GM12865 (cell line): ENCODE measurements at regions not wholly inside any gene's neighbourhood (a gene's known extent, or its start where the extent isn't known, plus 50 kb on each side); places are given as distances from the start of the nearest gene placed in this dataset.

Experiments used
- DNase-seq: peaks from one replicate; pipeline ENCODE4 v3.0.0; 2010; ENCODE audit warnings: low read depth
- H3K4me3 ChIP-seq: 2 replicates; pipeline ENCODE4 v1.5.1; 2011; ENCODE audit warnings: mild to moderate bottlenecking, low read depth, low read length, control low read depth
- CTCF ChIP-seq: IDR thresholded peaks from 2 replicates; pipeline ENCODE4 v1.5.1; 2011; ENCODE audit warnings: low read length, control low read depth, low read depth, inconsistent platforms; ENCODE audit not compliant: insufficient read depth; ENCODE audit errors: missing control alignments

- no peak for DNase-seq
- no peak for TF ChIP-seq CTCF
- H3K4me3 ChIP-seq = no peak overlapping the region
Measured at GRCh38 chr12:74454109-74454508, 83.5 kb upstream of the ATXN7L3B start.

DNA sequence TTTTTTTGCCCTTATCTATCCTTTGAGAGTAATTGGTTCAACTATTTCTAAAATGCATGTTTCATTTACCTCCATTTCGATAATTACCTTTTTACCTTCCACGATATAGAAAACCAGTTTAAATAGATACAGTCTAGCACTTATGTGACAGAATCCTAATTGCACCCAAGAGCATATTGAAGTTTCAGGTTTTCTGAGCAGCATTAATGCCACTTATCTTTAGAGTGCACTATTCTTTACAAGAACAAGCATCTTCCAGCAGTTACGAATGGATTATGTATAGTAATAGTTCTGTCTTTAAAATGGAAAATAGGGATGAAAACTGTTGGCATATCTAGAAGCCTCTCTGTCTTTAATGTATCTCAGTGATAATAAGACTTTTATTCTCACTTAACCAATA lies 82.2 kb upstream of the ATXN7L3B start:
- no peak for TF ChIP-seq CTCF

GRCh38 chr12:74456431-74456830 lies 81.2 kb upstream of the ATXN7L3B start:
- no peak for TF ChIP-seq CTCF
- H3K4me3 ChIP-seq = no peak overlapping the region
- no peak for DNase-seq

More for the DNA sequence above, 82.2 kb upstream of the ATXN7L3B start:
- no peak for DNase-seq
- no peak overlapping the region for H3K4me3 ChIP-seq

DNA sequence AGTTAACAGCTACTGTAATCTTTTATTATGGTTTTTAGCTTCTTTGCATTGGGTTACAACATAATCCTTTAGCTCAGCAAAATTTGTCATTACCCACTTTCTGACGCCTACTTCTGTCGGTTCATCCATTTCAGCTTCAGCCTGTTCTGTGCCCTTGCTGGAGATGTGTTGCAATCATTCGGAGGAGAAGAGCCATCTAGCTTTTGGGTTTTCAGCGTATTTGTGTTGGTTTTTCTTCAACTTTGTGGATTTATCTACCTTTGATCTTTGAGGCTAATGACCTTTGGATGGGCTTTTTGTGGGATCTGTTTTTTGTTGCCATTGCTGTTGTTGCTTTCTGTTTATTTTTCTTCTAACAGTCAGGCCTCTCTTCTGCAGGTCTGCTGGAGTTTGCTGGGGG lies 69.2 kb upstream of the ATXN7L3B start:
- DNase-seq = no peak
- TF ChIP-seq CTCF = no peak
- no peak overlapping the region for H3K4me3 ChIP-seq

- no peak overlapping the region for H3K4me3 ChIP-seq
- DNase-seq = no peak
- TF ChIP-seq CTCF = no peak
Measured at GRCh38 chr12:74476234-74476633, 61.4 kb upstream of the ATXN7L3B start.

DNA sequence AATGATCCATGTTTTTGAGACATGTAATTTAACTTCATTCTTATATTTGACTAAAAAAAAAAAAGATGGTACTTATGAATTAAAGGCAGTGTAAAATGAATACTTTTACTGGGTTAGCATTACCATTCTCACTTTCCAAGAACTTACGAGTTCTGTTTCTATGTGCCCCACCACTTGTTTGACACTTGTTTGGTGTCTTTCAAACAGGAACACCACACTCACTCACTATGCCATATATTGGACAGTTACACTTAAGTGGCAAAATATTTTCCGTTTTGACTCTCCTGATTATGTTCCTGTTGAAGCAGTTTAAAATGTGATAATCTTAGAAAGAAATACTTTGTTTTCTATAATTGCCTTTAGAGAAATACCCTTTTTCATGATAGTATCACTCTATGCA lies 56.6 kb upstream of the ATXN7L3B start:
- no peak for TF ChIP-seq CTCF
- DNase-seq = no peak
- H3K4me3 ChIP-seq = no peak overlapping the region

- DNase-seq = no peak
- TF ChIP-seq CTCF = no peak
- no peak overlapping the region for H3K4me3 ChIP-seq
Measured at GRCh38 chr12:74482115-74482514, 55.5 kb upstream of the ATXN7L3B start.
